Uterus (tissue), 2 donors: ENCODE measurements at regions not wholly inside any gene's neighbourhood (a gene's known extent, or its start where the extent isn't known, plus 50 kb on each side); places are given as distances from the start of the nearest gene placed in this dataset.

Experiments
- CTCF ChIP-seq, 4 experiments: fragments of 200-600 bp in 2 of 4; fragments of 450-650 bp in 2 of 4; sonication (generic) in 2 of 4; IDR thresholded peaks; one replicate each; pipeline ENCODE4 v1.5.1; 2016 to 2019; ENCODE audit warnings: antibody characterized with exemption in 4 of 4, mild to moderate bottlenecking in 2 of 4, moderate library complexity in 1 of 4
- POLR2A ChIP-seq, 2 donors: fragments of 450-650 bp; IDR thresholded peaks; one replicate each; pipeline ENCODE4 v1.6.1; 2016; ENCODE audit warnings: antibody characterized with exemption in 2 of 2, mild to moderate bottlenecking in 1 of 2, moderate library complexity in 1 of 2

DNA sequence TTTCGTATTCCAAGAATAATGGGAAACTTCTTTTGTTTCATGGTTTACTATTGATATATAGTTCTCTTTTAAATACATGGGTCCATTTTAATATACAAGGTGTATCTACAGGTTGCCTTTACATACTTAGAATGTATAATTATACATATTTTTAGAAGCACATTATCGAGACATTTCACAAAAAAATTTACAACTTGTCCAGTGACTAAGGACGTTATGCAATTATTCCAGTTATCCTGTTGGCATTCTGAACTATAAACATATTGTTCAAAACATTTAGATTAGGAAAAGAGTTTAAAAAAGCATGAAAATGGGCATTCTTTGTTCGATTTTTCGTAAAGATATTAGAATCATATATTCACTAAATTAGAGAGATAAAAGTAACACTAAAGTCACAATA lies 344.6 kb upstream of the TMEFF2 start:
- TF ChIP-seq CTCF (IDR thresholded peaks at IDR 0.05) = no peak
- TF ChIP-seq POLR2A (IDR thresholded peaks at IDR 0.05) = no peak
